IMR-90 (cell line): ENCODE measurements at regions not wholly inside any gene's neighbourhood (a gene's known extent, or its start where the extent isn't known, plus 50 kb on each side); places are given as distances from the start of the nearest gene placed in this dataset.

Source experiments
- ATAC-seq: fragments of 200-7000 bp; cut with Tn5 transposase; 2 replicates; pipeline ENCODE4 v1.9.1; 2020; ENCODE audit warnings: low read depth, mild to moderate bottlenecking, moderate library complexity
- BruUV-seq: library from RNA; stranded (reverse); fragments of 400-500 nt; replicated peaks from 2 replicates; lab custom pipeline; 2021; lab: Mats Ljungman, UMichigan
- CTCF ChIA-PET: fragments of 300-600 bp; formaldehyde crosslinking; extraction: SDS; loops from one replicate; lab custom pipeline; 2021; ENCODE audit warnings: antibody characterized with exemption; lab: Yijun Ruan, JAX
- POLR2A ChIA-PET: fragments of 300-600 bp; sonication (Branson Sonifier 250); formaldehyde crosslinking; loops from one replicate; lab custom pipeline; 2022; ENCODE audit warnings: antibody characterized with exemption; ENCODE audit not compliant: unreplicated experiment; lab: Charles Lee
- DNase-seq: peaks from one replicate; pipeline ENCODE4 v3.0.0; 2013
- H2AFZ ChIP-seq: replicated peaks from 2 replicates; pipeline ENCODE3; 2013; ENCODE audit warnings: low read length, mild to moderate bottlenecking; ENCODE audit not compliant: poor library complexity
- H2AK5ac ChIP-seq: 2 replicates; pipeline ENCODE4 v1.6.1; 2013; ENCODE audit warnings: low read depth, low read length, inconsistent platforms
- H2AK9ac ChIP-seq: replicated peaks from 2 replicates; pipeline ENCODE3; 2013; ENCODE audit warnings: mild to moderate bottlenecking, low read depth, low read length, moderate library complexity; ENCODE audit not compliant: poor library complexity
- H2BK120ac ChIP-seq: 2 replicates; pipeline ENCODE4 v1.6.1; 2013; ENCODE audit warnings: low read depth, low read length, inconsistent platforms
- H2BK15ac ChIP-seq: 3 replicates; pipeline ENCODE4 v1.6.1; 2013; ENCODE audit warnings: low read depth, low read length, inconsistent platforms
- H2BK20ac ChIP-seq: 2 replicates; pipeline ENCODE4 v1.6.1; 2013; ENCODE audit warnings: low read depth, mild to moderate bottlenecking, inconsistent platforms, low read length, moderate library complexity
- H2BK5ac ChIP-seq: 2 replicates; pipeline ENCODE4 v1.6.1; 2013; ENCODE audit warnings: mild to moderate bottlenecking, low read depth, low read length, inconsistent platforms; ENCODE audit not compliant: poor library complexity, severe bottlenecking
- H3K14ac ChIP-seq: replicated peaks from 2 replicates; pipeline ENCODE4 v1.6.1; 2013; ENCODE audit warnings: low read depth, low read length, inconsistent platforms
- H3K18ac ChIP-seq: 2 replicates; pipeline ENCODE4 v1.6.1; 2013; ENCODE audit warnings: low read depth, low read length, control low read depth
- H3K23ac ChIP-seq: 2 replicates; pipeline ENCODE4 v1.6.1; 2013; ENCODE audit warnings: low read depth, low read length, inconsistent platforms
- H3K27ac ChIP-seq: 2 replicates; pipeline ENCODE4 v1.5.1; 2013; ENCODE audit warnings: mild to moderate bottlenecking, control low read depth, low read length; ENCODE audit not compliant: insufficient read depth
- H3K27me3 ChIP-seq: 2 replicates; pipeline ENCODE4 v1.6.1; 2013; ENCODE audit warnings: low read length; ENCODE audit not compliant: control insufficient read depth, insufficient read depth
- H3K36me3 ChIP-seq: 2 replicates; pipeline ENCODE4 v1.6.1; 2013; ENCODE audit warnings: low read length, mixed read lengths; ENCODE audit not compliant: control insufficient read depth, insufficient read depth
- H3K4ac ChIP-seq: 2 replicates; pipeline ENCODE4 v1.6.1; 2013; ENCODE audit warnings: low read depth, low read length, inconsistent platforms
- H3K4me1 ChIP-seq: 2 replicates; pipeline ENCODE4 v1.6.1; 2013; ENCODE audit warnings: low read length, mixed read lengths; ENCODE audit not compliant: control insufficient read depth, insufficient read depth
- H3K4me2 ChIP-seq: 2 replicates; pipeline ENCODE4 v1.6.1; 2013; ENCODE audit warnings: low read depth, mild to moderate bottlenecking, control low read depth, low read length, moderate library complexity
- H3K4me3 ChIP-seq: 2 replicates; pipeline ENCODE4 v1.5.1; 2013; ENCODE audit warnings: low read depth, mild to moderate bottlenecking, control low read depth, low read length, moderate library complexity; ENCODE audit not compliant: insufficient read depth
- H3K56ac ChIP-seq: 2 replicates; pipeline ENCODE4 v1.6.1; 2013; ENCODE audit warnings: low read length, inconsistent platforms; ENCODE audit not compliant: insufficient read depth; ENCODE audit errors: extremely low read depth
- H3K79me1 ChIP-seq, 2 experiments: 2 replicates each; pipeline ENCODE4 v1.6.1; 2013; ENCODE audit warnings: low read length in 2 of 2, inconsistent platforms in 1 of 2, low read depth in 1 of 2
- H3K9ac ChIP-seq: 2 replicates; pipeline ENCODE4 v1.6.1; 2013; ENCODE audit warnings: low read depth, low read length, control low read depth
- H3K9me1 ChIP-seq: 2 replicates; pipeline ENCODE4 v1.6.1; 2013; ENCODE audit warnings: low read length, inconsistent platforms; ENCODE audit not compliant: insufficient read depth
- H3K9me3 ChIP-seq: 2 replicates; pipeline ENCODE4 v1.6.1; 2013; ENCODE audit warnings: low read length; ENCODE audit not compliant: control insufficient read depth, insufficient read depth
- H4K20me1 ChIP-seq: 2 replicates; pipeline ENCODE4 v1.6.1; 2013; ENCODE audit warnings: low read length, inconsistent platforms; ENCODE audit not compliant: insufficient read depth
- H4K5ac ChIP-seq: 2 replicates; pipeline ENCODE4 v1.6.1; 2013; ENCODE audit warnings: mild to moderate bottlenecking, low read depth, low read length, control low read depth
- H4K8ac ChIP-seq, 2 experiments: 2 replicates each; pipeline ENCODE4 v1.6.1; 2013; ENCODE audit warnings: low read depth in 2 of 2, low read length in 2 of 2, control low read depth in 1 of 2, inconsistent platforms in 1 of 2
- H4K91ac ChIP-seq: 2 replicates; pipeline ENCODE4 v1.6.1; 2013; ENCODE audit warnings: low read depth, low read length, inconsistent platforms; ENCODE audit not compliant: insufficient read depth
- BHLHE40 ChIP-seq: fragments of 150-350 bp; IDR thresholded peaks from 2 replicates; pipeline ENCODE4 v1.6.1; 2016; ENCODE audit warnings: mild to moderate bottlenecking, low read depth, low read length
- CEBPB ChIP-seq: IDR thresholded peaks from 2 replicates; pipeline ENCODE4 v1.6.1; 2012; ENCODE audit warnings: low read depth, low read length, improper control_type of control experiment
- CHD1 ChIP-seq: IDR thresholded peaks from 2 replicates; pipeline ENCODE4 v1.6.1; 2012; ENCODE audit warnings: low read depth, low read length, improper control_type of control experiment
- FOS ChIP-seq: fragments of 150-350 bp; IDR thresholded peaks from 2 replicates; pipeline ENCODE4 v1.6.1; 2016; ENCODE audit warnings: low read depth, low read length
- MAFK ChIP-seq: IDR thresholded peaks from 2 replicates; pipeline ENCODE4 v1.6.1; 2012; ENCODE audit warnings: low read depth, low read length, improper control_type of control experiment
- MAZ ChIP-seq: IDR thresholded peaks from 2 replicates; pipeline ENCODE4 v1.6.1; 2012; ENCODE audit warnings: low read depth, mild to moderate bottlenecking, low read length, improper control_type of control experiment, moderate library complexity, borderline replicate concordance
- MXI1 ChIP-seq: IDR thresholded peaks from 2 replicates; pipeline ENCODE4 v1.6.1; 2012; ENCODE audit warnings: low read depth, mild to moderate bottlenecking, low read length, moderate library complexity, borderline replicate concordance
- NFE2L2 ChIP-seq: fragments of 150-350 bp; IDR thresholded peaks from 2 replicates; pipeline ENCODE4 v1.6.1; 2016; ENCODE audit warnings: low read depth, mild to moderate bottlenecking, low read length
- POLR2A ChIP-seq: IDR thresholded peaks from 2 replicates; pipeline ENCODE4 v1.6.1; 2012; ENCODE audit warnings: mild to moderate bottlenecking, low read depth, low read length
- RAD21 ChIP-seq: IDR thresholded peaks from 2 replicates; pipeline ENCODE4 v1.6.1; 2012; ENCODE audit warnings: low read length, improper control_type of control experiment
- RCOR1 ChIP-seq: IDR thresholded peaks from 2 replicates; pipeline ENCODE4 v1.6.1; 2012; ENCODE audit warnings: mild to moderate bottlenecking, low read length, improper control_type of control experiment; ENCODE audit not compliant: insufficient replicate concordance
- RFX5 ChIP-seq: IDR thresholded peaks from 2 replicates; pipeline ENCODE4 v1.8.0; 2012; ENCODE audit warnings: low read depth, mild to moderate bottlenecking, low read length, moderate library complexity
- SMC3 ChIP-seq: fragments of 150-350 bp; IDR thresholded peaks from 2 replicates; pipeline ENCODE4 v1.6.1; 2016; ENCODE audit warnings: low read depth, mild to moderate bottlenecking, antibody characterized with exemption, low read length, moderate library complexity
- WGBS, 2 experiments: methylation state at CpG; one replicate each; pipeline versions ENCODE4 v1.1.5 to v1.1.7; 2013; ENCODE audit warnings: missing lambda C conversion rate in 2 of 2; ENCODE audit not compliant: insufficient read length in 1 of 2; ENCODE audit errors: extremely low coverage in 2 of 2; 5-methylcytosine and 5-hydroxymethylcytosine counted together
- dilution Hi-C: fragments of 300-500 bp; cut with HindIII; formaldehyde crosslinking; loops from one replicate; pipeline ENCODE4 v1.14.3; 2018; ENCODE audit warnings: low sequenced_read_pairs; ENCODE audit not compliant: unreplicated experiment
- in situ Hi-C: fragments of 300-500 bp; cut with MboI; formaldehyde crosslinking; loops from 3 replicates; pipeline ENCODE4 v1.14.3; 2019; ENCODE audit warnings: low sequenced_read_pairs, inconsistent platforms, mixed read lengths
- intact Hi-C: fragments of 100-400 bp; cut with micrococcal nuclease; formaldehyde crosslinking; loops from 2 replicates; pipeline ENCODE4 v1.10.0; 2022
- TF ChIP-seq, protein P1 (sequence below): conservative IDR thresholded peaks from 2 replicates; pipeline ENCODE4 v1.5.1; 2012; ENCODE audit warnings: mild to moderate bottlenecking, low read depth, low read length, improper control_type of control experiment
- TF ChIP-seq, protein P2 (sequence below): fragments of 150-350 bp; IDR thresholded peaks from 2 replicates; pipeline ENCODE4 v1.6.1; 2017; ENCODE audit warnings: mild to moderate bottlenecking, antibody characterized with exemption, low read length, low read depth
- TF ChIP-seq, protein P3 (sequence below): fragments of 150-350 bp; IDR thresholded peaks from 2 replicates; pipeline ENCODE4 v1.6.1; 2016; ENCODE audit warnings: low read depth, mild to moderate bottlenecking, low read length, moderate library complexity, borderline replicate concordance

DNA sequence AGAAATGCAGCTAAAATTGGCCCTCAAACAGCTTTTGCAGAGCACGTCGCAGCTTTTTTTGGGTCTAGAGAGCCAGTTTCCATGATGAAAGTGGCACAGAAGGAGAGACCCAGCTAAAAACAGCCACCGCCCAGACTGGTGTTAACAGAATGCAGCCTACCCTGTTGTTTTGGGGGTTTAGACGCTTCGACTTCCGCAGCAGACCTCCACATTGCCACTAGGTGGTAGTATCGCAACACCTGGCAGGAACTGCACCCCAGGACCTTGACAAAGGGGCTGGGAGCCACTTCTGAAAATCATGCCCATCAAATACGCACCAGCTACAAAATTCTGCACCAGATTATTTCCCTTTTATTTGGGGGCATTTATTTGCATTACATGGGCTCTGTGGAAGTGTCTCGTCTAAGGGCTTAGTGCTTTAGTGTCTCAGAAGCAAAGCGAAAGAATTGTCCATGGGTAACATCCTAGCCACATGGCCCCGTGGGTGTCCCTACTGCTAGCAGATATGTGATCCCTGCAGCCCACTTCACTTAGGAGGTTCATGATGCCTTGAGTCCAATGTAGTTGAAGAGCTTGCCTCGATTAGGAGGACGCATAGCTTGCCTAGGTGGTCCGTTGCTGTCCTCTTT is 167.1 kb downstream of the HAPSTR1 start:
- H3K9me1 ChIP-seq, result no peaks in the 10 kb centered on the region
- no peak overlapping the region for H3K9ac ChIP-seq
- H2AFZ ChIP-seq, result no peak overlapping the region
- H4K20me1 ChIP-seq, result no peaks in the 10 kb centered on the region
- no peak overlapping the region for H2BK15ac ChIP-seq
- H2BK120ac ChIP-seq, result no peak overlapping the region
- no peak overlapping the region for H3K27ac ChIP-seq
- no peak overlapping the region for H2BK20ac ChIP-seq
- POLR2A ChIA-PET, result no interaction called here
- no peaks in the 10 kb centered on the region for H3K4me1 ChIP-seq
- no peaks in the 10 kb centered on the region for H3K9me3 ChIP-seq
- H3K27me3 ChIP-seq, result no peaks in the 10 kb centered on the region
- no peak overlapping the region for H2AK9ac ChIP-seq
- H2AK5ac ChIP-seq, result no peak overlapping the region
- H3K4me2 ChIP-seq, result no peak overlapping the region
- H3K4ac ChIP-seq, result no peak overlapping the region
- no peak overlapping the region for H3K14ac ChIP-seq
- no peak overlapping the region for H3K18ac ChIP-seq
- BruUV-seq, result no TSS peak
- H3K79me1 ChIP-seq, result no peaks in the 10 kb centered on the region
- H4K8ac ChIP-seq, result no peak overlapping the region
- CTCF ChIA-PET, result no interaction called here
- in situ Hi-C loops, result no loop called here
- dilution Hi-C loops, result no loop called here
- DNase-seq (peak; percentile 1), ATAC-seq (no peak)
- no peak overlapping the region for H3K23ac ChIP-seq
- no peak overlapping the region for H4K5ac ChIP-seq
- no peak overlapping the region for H3K56ac ChIP-seq
- intact Hi-C loops, result loop anchor here (1.0 kb wide), 1 partner anchor 1251 kb away; no protein-coding TSS in a partner anchor
- TF ChIP-seq POLR2A, result no peak
- no peak for TF ChIP-seq RFX5
- TF ChIP-seq MAZ, result no peak
- TF ChIP-seq, protein P1, sequence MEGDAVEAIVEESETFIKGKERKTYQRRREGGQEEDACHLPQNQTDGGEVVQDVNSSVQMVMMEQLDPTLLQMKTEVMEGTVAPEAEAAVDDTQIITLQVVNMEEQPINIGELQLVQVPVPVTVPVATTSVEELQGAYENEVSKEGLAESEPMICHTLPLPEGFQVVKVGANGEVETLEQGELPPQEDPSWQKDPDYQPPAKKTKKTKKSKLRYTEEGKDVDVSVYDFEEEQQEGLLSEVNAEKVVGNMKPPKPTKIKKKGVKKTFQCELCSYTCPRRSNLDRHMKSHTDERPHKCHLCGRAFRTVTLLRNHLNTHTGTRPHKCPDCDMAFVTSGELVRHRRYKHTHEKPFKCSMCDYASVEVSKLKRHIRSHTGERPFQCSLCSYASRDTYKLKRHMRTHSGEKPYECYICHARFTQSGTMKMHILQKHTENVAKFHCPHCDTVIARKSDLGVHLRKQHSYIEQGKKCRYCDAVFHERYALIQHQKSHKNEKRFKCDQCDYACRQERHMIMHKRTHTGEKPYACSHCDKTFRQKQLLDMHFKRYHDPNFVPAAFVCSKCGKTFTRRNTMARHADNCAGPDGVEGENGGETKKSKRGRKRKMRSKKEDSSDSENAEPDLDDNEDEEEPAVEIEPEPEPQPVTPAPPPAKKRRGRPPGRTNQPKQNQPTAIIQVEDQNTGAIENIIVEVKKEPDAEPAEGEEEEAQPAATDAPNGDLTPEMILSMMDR, result peak; percentile 38
- no peak for TF ChIP-seq FOS
- TF ChIP-seq, protein P2, sequence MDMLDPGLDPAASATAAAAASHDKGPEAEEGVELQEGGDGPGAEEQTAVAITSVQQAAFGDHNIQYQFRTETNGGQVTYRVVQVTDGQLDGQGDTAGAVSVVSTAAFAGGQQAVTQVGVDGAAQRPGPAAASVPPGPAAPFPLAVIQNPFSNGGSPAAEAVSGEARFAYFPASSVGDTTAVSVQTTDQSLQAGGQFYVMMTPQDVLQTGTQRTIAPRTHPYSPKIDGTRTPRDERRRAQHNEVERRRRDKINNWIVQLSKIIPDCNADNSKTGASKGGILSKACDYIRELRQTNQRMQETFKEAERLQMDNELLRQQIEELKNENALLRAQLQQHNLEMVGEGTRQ, result no peak
- TF ChIP-seq NFE2L2, result no peak
- TF ChIP-seq RCOR1, result no peak
- TF ChIP-seq MAFK, result no peak
- no peak for TF ChIP-seq CHD1
- peak; percentile 51 for TF ChIP-seq RAD21
- no peak for TF ChIP-seq CEBPB
- TF ChIP-seq SMC3, result no peak
- no peak for TF ChIP-seq BHLHE40
- no peak for TF ChIP-seq MXI1
- TF ChIP-seq, protein P3, sequence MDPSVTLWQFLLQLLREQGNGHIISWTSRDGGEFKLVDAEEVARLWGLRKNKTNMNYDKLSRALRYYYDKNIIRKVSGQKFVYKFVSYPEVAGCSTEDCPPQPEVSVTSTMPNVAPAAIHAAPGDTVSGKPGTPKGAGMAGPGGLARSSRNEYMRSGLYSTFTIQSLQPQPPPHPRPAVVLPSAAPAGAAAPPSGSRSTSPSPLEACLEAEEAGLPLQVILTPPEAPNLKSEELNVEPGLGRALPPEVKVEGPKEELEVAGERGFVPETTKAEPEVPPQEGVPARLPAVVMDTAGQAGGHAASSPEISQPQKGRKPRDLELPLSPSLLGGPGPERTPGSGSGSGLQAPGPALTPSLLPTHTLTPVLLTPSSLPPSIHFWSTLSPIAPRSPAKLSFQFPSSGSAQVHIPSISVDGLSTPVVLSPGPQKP, result no peak
- H3K4me3 ChIP-seq, result no peak overlapping the region
- H2BK5ac ChIP-seq, result no peak overlapping the region
- no peaks in the 10 kb centered on the region for H3K36me3 ChIP-seq
- 52% methylated on average over 6 of the region's 14 CpGs; no CpG with 5 or more reads in 1 of the 2 experiments for WGBS, 2 experiments
- no peak overlapping the region for H4K91ac ChIP-seq
